Kidney tubule cell (primary cell): ENCODE measurements at regions not wholly inside any gene's neighbourhood (a gene's known extent, or its start where the extent isn't known, plus 50 kb on each side); places are given as distances from the start of the nearest gene placed in this dataset.

ENCODE experiments used
- DNase-seq: peaks from one replicate; pipeline ENCODE4 v3.0.0-alpha.2; 2018; ENCODE audit warnings: low spot score

- DNase-seq: no peak
These were observed 719.8 kb upstream of the LRRC4C start for GRCh38 chr11:42179216-42179615.

GRCh38 chr11:42195289-42196013 is 736.0 kb upstream of the LRRC4C start:
- no peak for DNase-seq

GRCh38 chr11:42200311-42200710 is 740.9 kb upstream of the LRRC4C start:
- no peak for DNase-seq

GRCh38 chr11:42201603-42202148 is 742.2 kb upstream of the LRRC4C start:
- no peak for DNase-seq

- no peak for DNase-seq
These were observed 746.1 kb upstream of the LRRC4C start for GRCh38 chr11:42205518-42205917.

- DNase-seq: no peak
These were observed 766.2 kb upstream of the LRRC4C start for GRCh38 chr11:42225664-42226063.

- DNase-seq: no peak
These were observed 773.2 kb upstream of the LRRC4C start for GRCh38 chr11:42232673-42233072.

- no peak for DNase-seq
These were observed 775.0 kb upstream of the LRRC4C start for GRCh38 chr11:42234451-42234951.

GRCh38 chr11:42237701-42238235 is 778.3 kb upstream of the LRRC4C start:
- peak; percentile 32 for DNase-seq

GRCh38 chr11:42239188-42239587 is 779.7 kb upstream of the LRRC4C start:
- DNase-seq: peak; percentile 23

- DNase-seq: no peak
These were observed 783.9 kb upstream of the LRRC4C start for GRCh38 chr11:42243385-42243784.

GRCh38 chr11:42244376-42244775 is 784.9 kb upstream of the LRRC4C start:
- no peak for DNase-seq

GRCh38 chr11:42249401-42249800 is 789.9 kb upstream of the LRRC4C start:
- DNase-seq: no peak

- DNase-seq: no peak
These were observed 790.5 kb upstream of the LRRC4C start for GRCh38 chr11:42249956-42250355.

- DNase-seq: no peak
These were observed 792.5 kb upstream of the LRRC4C start for GRCh38 chr11:42251984-42252383.

GRCh38 chr11:42253156-42253555 is 793.7 kb upstream of the LRRC4C start:
- no peak for DNase-seq

- DNase-seq: no peak
These were observed 796.5 kb upstream of the LRRC4C start for GRCh38 chr11:42255906-42256305.

- DNase-seq: no peak
These were observed 798.1 kb upstream of the LRRC4C start for GRCh38 chr11:42257534-42257933.

GRCh38 chr11:42265072-42265471 is 805.6 kb upstream of the LRRC4C start:
- no peak for DNase-seq

- no peak for DNase-seq
These were observed 811.9 kb upstream of the LRRC4C start for GRCh38 chr11:42271306-42271705.

- DNase-seq: no peak
These were observed 814.5 kb upstream of the LRRC4C start for GRCh38 chr11:42273977-42274376.

- no peak for DNase-seq
These were observed 837.5 kb upstream of the LRRC4C start for GRCh38 chr11:42296910-42297309.

GRCh38 chr11:42299780-42300179 is 840.3 kb upstream of the LRRC4C start:
- DNase-seq: no peak

GRCh38 chr11:42301777-42302176 is 842.3 kb upstream of the LRRC4C start:
- DNase-seq: no peak
